Neural crest cell (in vitro differentiated cells): ENCODE measurements at regions not wholly inside any gene's neighbourhood (a gene's known extent, or its start where the extent isn't known, plus 50 kb on each side); places are given as distances from the start of the nearest gene placed in this dataset.
A peak's percentile ranks its signal among the peaks of the same experiment; 100 is the strongest.

Experiments used
- DNase-seq: peaks from one replicate; pipeline ENCODE4 v3.0.0; 2021; ENCODE audit warnings: low read depth, mixed read lengths, low spot score
- H3K27ac Mint-ChIP-seq: one replicate; pipeline ENCODE4 v1.8.0; 2021; ENCODE audit warnings: mild to moderate bottlenecking, mixed read lengths; ENCODE audit not compliant: unreplicated experiment
- H3K27me3 Mint-ChIP-seq: 2 replicates; pipeline ENCODE4 v1.8.0; 2021; ENCODE audit warnings: low read depth, mild to moderate bottlenecking, mixed read lengths
- H3K36me3 Mint-ChIP-seq: 2 replicates; pipeline ENCODE4 v1.8.0; 2021; ENCODE audit warnings: low read depth, mild to moderate bottlenecking, mixed read lengths
- H3K4me1 Mint-ChIP-seq: 2 replicates; pipeline ENCODE4 v1.8.0; 2021; ENCODE audit warnings: mixed read lengths
- H3K4me3 Mint-ChIP-seq: one replicate; pipeline ENCODE4 v1.8.0; 2021; ENCODE audit warnings: mild to moderate bottlenecking, mixed read lengths
- H3K9me3 Mint-ChIP-seq: 2 replicates; pipeline ENCODE4 v1.8.0; 2021; ENCODE audit warnings: mixed read lengths
- CTCF ChIP-seq: fragments of 200-600 bp; sonication (generic); conservative IDR thresholded peaks from 2 replicates; pipeline ENCODE4 v1.5.0; 2021; ENCODE audit warnings: antibody characterized with exemption, mild to moderate bottlenecking

DNA sequence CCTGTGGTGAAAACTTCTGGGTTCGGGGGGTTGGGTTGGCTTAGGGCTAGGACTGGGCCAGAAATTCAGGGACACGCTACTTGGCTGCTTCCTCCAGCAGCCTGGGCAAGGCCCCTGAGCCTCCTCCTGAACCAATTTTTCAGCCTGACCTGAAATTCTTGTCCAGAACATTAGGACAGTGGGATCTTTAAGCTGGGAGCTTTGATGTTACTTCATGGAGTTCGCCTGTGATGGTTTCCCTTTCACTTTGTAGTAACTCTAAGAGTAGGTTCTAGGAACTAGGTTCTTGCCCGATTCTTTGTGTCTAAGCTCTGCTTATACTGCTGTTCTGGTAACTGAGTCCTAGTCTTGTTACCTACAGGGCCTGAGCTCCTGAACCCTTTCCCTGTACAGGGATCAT lies 75.3 kb downstream of the S1PR1 start:
- Mint-ChIP-seq H3K9me3 (no peaks in the 10 kb centered on the region), H3K4me3 (no peak overlapping the region), H3K4me1 (peaks cover 48% of the 10 kb centered on the region), H3K27ac (no peak overlapping the region), H3K36me3 (no peaks in the 10 kb centered on the region), H3K27me3 (peaks cover 51% of the 10 kb centered on the region)
- no peak for DNase-seq
- no peak for TF ChIP-seq CTCF

GRCh38 chr1:101313356-101313755 lies 76.5 kb downstream of the S1PR1 start:
- Mint-ChIP-seq H3K27ac (no peak overlapping the region), H3K4me1 (peaks cover 43% of the 10 kb centered on the region), H3K36me3 (no peaks in the 10 kb centered on the region), H3K9me3 (no peaks in the 10 kb centered on the region), H3K4me3 (no peak overlapping the region), H3K27me3 (peaks cover 44% of the 10 kb centered on the region)
- TF ChIP-seq CTCF: no peak
- no peak for DNase-seq

DNA sequence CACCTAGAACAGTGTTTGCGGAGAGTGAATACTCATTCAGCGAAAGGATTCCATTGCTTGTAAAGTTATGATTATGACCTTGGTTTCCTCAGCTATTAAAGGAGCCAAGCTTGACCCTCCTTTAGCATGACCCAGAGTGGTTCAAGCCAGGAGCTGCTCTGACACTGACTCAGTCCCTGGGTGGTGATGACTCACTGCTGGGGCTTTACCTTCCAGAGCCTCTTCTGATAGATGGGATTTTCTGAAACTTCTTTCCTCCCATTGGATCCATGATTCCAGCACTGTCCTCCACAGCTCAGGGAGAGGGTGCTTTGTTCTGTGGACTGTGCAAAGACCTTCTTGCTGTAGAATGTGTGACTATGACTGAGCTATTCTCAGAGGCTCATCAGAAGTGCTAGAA lies 77.4 kb downstream of the S1PR1 start:
- no peak for TF ChIP-seq CTCF
- no peaks in the 10 kb centered on the region for H3K9me3 Mint-ChIP-seq
- no peaks in the 10 kb centered on the region for H3K36me3 Mint-ChIP-seq
- peaks cover 42% of the 10 kb centered on the region for H3K27me3 Mint-ChIP-seq
- H3K4me3 Mint-ChIP-seq: no peak overlapping the region
- peaks cover 38% of the 10 kb centered on the region for H3K4me1 Mint-ChIP-seq
- H3K27ac Mint-ChIP-seq: no peak overlapping the region
- no peak for DNase-seq

GRCh38 chr1:101316256-101316655 lies 79.4 kb downstream of the S1PR1 start:
- Mint-ChIP-seq H3K4me1 (peaks cover 17% of the 10 kb centered on the region), H3K27me3 (peaks cover 22% of the 10 kb centered on the region), H3K27ac (peak overlapping the region; percentile 63), H3K9me3 (no peaks in the 10 kb centered on the region), H3K4me3 (peak overlapping the region; percentile 17), H3K36me3 (no peaks in the 10 kb centered on the region)
- DNase-seq: peak; percentile 4
- no peak for TF ChIP-seq CTCF

GRCh38 chr1:101316799-101317198 lies 80.0 kb downstream of the S1PR1 start:
- Mint-ChIP-seq H3K4me3 (no peak overlapping the region), H3K27me3 (peaks cover 17% of the 10 kb centered on the region), H3K36me3 (no peaks in the 10 kb centered on the region), H3K4me1 (peaks cover 17% of the 10 kb centered on the region), H3K27ac (no peak overlapping the region), H3K9me3 (no peaks in the 10 kb centered on the region)
- no peak for TF ChIP-seq CTCF
- DNase-seq: no peak

DNA sequence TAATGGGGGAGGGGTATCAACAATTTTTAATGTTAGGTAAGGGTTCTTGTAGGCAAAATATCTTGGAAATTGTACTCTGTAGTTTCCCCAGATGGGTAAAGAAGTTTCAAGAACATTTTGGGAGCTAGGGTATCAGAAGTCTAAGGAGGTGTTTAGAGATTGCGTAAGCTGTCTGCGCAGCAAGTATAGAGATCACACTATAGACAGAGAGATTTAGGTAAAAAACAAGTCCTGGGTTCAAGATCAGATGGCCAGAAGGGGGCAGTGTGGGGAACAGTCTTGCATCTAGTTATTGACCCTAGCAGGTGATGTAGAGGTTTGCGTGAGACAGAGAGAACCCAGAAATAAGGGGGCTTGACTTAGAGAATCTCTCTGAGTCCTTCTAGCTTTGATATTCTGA lies 80.8 kb downstream of the S1PR1 start:
- Mint-ChIP-seq H3K9me3 (no peaks in the 10 kb centered on the region), H3K4me3 (no peak overlapping the region), H3K27ac (no peak overlapping the region), H3K4me1 (peaks cover 17% of the 10 kb centered on the region), H3K27me3 (peaks cover 13% of the 10 kb centered on the region), H3K36me3 (no peaks in the 10 kb centered on the region)
- no peak for TF ChIP-seq CTCF
- DNase-seq: no peak
